Naive B cell (primary cell): ENCODE measurements at regions not wholly inside any gene's neighbourhood (a gene's known extent, or its start where the extent isn't known, plus 50 kb on each side); places are given as distances from the start of the nearest gene placed in this dataset.

Experiments
- ATAC-seq, 2 donors: fragments of 150-1000 bp; cut with Tn5 transposase; 2 replicates each; pipeline ENCODE4 v1.10.0; 2021; ENCODE audit warnings: low read depth in 2 of 2, mild to moderate bottlenecking in 2 of 2, moderate library complexity in 2 of 2
- DNase-seq: peaks from one replicate; pipeline ENCODE4 v3.0.0; 2022
- H3K27ac Mint-ChIP-seq, 6 donors: one replicate each; pipeline ENCODE4 v1.8.0; 2020 to 2022; ENCODE audit warnings: mild to moderate bottlenecking in 6 of 6, mixed read lengths in 6 of 6, moderate library complexity in 5 of 6, inconsistent platforms in 2 of 6
- H3K27me3 Mint-ChIP-seq, 3 donors: one replicate each; pipeline ENCODE4 v1.8.0; 2021 to 2022; ENCODE audit warnings: mixed read lengths in 3 of 3, mild to moderate bottlenecking in 1 of 3
- H3K36me3 Mint-ChIP-seq, 2 donors: one replicate each; pipeline ENCODE4 v1.8.0; 2020 to 2022; ENCODE audit warnings: mixed read lengths in 2 of 2, inconsistent platforms in 1 of 2, mild to moderate bottlenecking in 1 of 2
- H3K4me1 Mint-ChIP-seq, 3 donors: one replicate each; pipeline ENCODE4 v1.8.0; 2020 to 2022; ENCODE audit warnings: mixed read lengths in 3 of 3, inconsistent platforms in 1 of 3, mild to moderate bottlenecking in 1 of 3, moderate library complexity in 1 of 3
- H3K4me3 Mint-ChIP-seq, 8 donors: one replicate each; pipeline ENCODE4 v1.8.0; 2020 to 2022; ENCODE audit warnings: mild to moderate bottlenecking in 8 of 8, mixed read lengths in 8 of 8, moderate library complexity in 8 of 8, inconsistent platforms in 2 of 8
- H3K9me3 Mint-ChIP-seq, 7 donors: one replicate each; pipeline ENCODE4 v1.8.0; 2020 to 2022; ENCODE audit warnings: mixed read lengths in 7 of 7, mild to moderate bottlenecking in 5 of 7, inconsistent platforms in 2 of 7, moderate library complexity in 1 of 7

DNA sequence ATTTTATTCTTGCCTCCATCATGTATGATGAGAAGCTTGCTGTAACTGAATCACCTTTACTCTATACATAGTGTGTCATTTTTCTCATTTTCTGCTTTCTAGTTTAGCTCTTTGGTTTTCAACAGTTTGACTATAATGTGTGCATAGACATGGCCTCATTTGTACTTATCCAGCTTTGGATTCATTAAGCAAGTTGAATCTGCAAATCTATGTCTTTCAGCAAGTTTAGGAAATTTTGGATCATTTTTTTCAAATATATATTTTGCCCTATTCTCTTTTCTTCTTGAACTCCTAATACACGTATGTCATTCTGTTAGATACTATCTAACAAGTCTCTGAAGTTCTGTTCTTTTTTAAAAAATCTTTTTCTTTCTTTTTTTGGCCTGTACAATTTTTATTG, 57.8 kb downstream of the PRLHR start:
- H3K27ac Mint-ChIP-seq, result no peak overlapping the region
- H3K36me3 Mint-ChIP-seq, result no peaks in the 10 kb centered on the region
- DNase-seq (no peak), ATAC-seq (no peak)
- no peak overlapping the region for H3K4me3 Mint-ChIP-seq
- peaks cover 0 to 3% (median 0%) of the 10 kb centered on the region in 7 donors for H3K9me3 Mint-ChIP-seq
- H3K4me1 Mint-ChIP-seq, result no peaks in the 10 kb centered on the region
- peaks cover 25 to 27% (median 26%) of the 10 kb centered on the region in 3 donors for H3K27me3 Mint-ChIP-seq

DNA sequence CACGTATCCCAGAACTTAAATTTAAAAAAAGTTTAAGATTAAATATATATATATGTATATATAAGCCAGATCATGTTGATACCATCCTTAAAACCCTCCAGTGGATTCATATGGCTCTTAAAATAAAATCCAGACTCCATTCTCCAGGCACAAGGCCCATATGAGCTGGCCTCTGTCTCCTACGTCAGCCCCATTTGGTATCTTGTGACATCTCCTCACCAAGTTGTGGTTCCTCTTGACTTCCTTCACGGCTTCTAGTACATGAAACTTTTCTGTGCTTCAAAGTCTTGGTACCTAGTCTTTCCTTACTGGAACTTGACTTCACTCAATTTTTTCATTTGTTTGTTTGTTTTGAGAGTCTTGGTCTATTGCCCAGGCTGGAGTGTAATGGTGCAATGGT, 61.3 kb downstream of the PRLHR start:
- no peaks in the 10 kb centered on the region for H3K36me3 Mint-ChIP-seq
- peaks cover 10 to 13% (median 12%) of the 10 kb centered on the region in 3 donors for H3K27me3 Mint-ChIP-seq
- no peak overlapping the region for H3K4me3 Mint-ChIP-seq
- no peak overlapping the region for H3K27ac Mint-ChIP-seq
- no peak for ATAC-seq
- H3K9me3 Mint-ChIP-seq, result peaks cover 0 to 3% (median 0%) of the 10 kb centered on the region in 7 donors
- no peaks in the 10 kb centered on the region for H3K4me1 Mint-ChIP-seq
- no peak for DNase-seq

DNA sequence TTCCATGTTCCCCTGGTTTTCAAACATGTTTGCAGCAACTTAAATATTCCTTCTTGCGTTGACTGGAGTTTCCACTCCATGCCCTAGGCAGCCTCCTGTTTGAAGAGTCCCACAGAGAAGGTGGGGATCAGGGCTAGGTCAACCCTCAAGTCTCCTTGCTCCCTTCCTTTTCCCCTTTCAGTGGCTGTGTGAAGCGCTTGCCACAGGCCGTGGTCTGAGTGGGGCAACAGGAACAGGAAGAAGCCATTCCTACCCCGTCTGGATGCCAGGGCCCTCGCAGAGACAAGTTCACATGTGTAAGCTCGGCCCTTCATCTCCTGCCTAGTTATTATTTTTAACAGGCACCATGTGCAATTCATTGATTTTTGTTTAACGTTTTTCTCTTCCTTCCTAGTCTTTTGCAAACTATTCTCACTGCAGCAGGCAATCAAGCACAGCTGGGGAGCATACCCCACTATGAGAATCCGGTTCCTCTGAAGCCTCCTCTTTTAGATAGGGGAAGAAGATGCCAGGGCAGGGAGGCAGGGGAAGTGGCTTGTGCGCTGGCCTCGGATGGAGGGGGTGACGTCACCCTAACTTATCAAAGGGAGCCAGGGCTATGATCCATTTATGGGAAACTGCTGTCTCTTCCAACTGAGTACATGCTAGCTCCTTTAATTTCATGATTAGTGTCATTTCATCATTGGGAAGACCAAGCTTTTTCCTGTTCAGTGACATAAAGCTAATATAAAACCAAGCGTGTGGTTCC, 64.2 kb downstream of the PRLHR start:
- peaks cover 6 to 19% (median 17%) of the 10 kb centered on the region in 3 donors for H3K27me3 Mint-ChIP-seq
- peak overlapping the region in 1 of 6 donors; percentile 84 for H3K27ac Mint-ChIP-seq
- ATAC-seq, result no peak
- no peaks in the 10 kb centered on the region for H3K36me3 Mint-ChIP-seq
- H3K9me3 Mint-ChIP-seq, result peaks cover 0 to 1% (median 0%) of the 10 kb centered on the region in 7 donors
- no peaks in the 10 kb centered on the region for H3K4me1 Mint-ChIP-seq
- no peak for DNase-seq
- H3K4me3 Mint-ChIP-seq, result no peak overlapping the region

DNA sequence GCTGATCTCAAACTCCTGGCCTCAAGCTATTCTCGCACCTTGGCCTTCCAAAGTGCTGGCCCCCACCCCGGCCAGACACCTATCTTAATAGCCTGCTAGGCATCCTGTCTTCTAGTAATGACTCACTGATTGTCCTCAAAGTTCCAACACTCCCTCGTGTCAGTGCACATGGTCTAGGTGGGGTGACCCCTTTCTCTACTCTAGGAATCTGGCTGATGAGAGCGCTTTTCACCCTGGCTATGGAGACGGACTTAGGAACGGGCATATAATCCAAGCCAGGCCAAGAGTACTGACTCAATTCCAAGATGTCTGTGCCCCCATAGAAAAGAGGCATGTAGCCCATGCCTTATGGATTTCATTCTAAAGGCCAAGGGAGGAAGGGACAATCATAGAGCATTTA, 67.0 kb downstream of the PRLHR start:
- Mint-ChIP-seq H3K27me3 (peaks cover 14 to 19% (median 19%) of the 10 kb centered on the region in 3 donors), H3K36me3 (no peaks in the 10 kb centered on the region), H3K9me3 (peaks cover 0 to 9% (median 0%) of the 10 kb centered on the region in 7 donors), H3K4me1 (no peaks in the 10 kb centered on the region), H3K4me3 (no peak overlapping the region), H3K27ac (no peak overlapping the region)
- ATAC-seq (no peak), DNase-seq (no peak)

DNA sequence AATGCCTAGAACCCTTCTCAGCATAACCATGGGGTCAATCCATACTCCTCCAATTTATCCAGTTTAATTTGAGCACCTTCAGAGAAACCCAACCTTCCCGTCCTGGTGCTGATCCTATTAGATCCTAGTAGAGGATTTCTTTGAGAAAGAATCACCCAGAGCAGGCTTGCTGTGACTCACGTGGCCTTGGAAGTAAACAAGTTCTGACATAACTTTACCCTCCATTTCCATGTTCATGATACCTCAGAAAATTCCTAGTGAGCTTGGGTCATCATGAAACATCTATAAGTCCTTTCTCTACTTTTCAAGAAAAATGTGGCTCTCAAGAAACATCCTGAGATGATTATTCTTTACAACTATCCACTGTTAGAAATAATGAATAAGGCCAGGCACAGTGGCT, 71.7 kb downstream of the PRLHR start:
- ATAC-seq (no peak), DNase-seq (no peak)
- H3K27me3 Mint-ChIP-seq, result peaks cover 8 to 26% (median 25%) of the 10 kb centered on the region in 3 donors
- no peaks in the 10 kb centered on the region for H3K4me1 Mint-ChIP-seq
- H3K9me3 Mint-ChIP-seq, result peaks cover 0 to 9% (median 2%) of the 10 kb centered on the region in 7 donors
- H3K27ac Mint-ChIP-seq, result no peak overlapping the region
- H3K36me3 Mint-ChIP-seq, result no peaks in the 10 kb centered on the region
- H3K4me3 Mint-ChIP-seq, result no peak overlapping the region

DNA sequence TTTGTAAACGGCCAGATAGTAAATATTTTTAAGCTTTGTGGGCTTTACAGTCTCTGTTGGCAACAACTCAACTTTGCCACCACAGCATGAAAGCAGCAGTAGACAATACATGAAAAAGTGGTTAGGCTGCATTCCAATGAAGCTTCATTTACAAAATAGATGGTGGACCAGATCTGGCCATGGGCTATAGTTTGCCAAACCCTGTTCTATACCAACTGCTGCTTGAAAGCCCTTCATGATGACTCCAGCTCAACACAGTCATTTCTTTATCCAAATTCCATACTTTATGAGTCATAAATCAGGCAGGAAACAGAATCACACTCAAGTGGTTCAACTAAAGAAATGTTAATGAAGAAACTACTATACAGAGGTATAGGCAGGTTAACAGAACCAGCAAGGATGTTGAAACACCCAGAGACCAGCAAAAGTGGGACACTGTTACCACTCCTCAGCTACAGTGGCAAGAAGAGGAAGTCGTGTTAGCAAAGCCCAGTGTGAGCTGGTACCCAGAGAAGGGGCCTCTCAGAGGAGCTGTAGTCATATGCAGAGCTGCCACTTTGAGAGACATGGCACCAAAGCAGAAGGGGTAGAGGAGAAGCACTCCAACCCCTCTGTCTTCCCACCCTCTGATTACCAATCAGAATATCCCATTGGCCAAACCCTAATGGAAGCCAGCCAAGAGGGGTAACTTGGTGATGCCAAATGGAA, 72.5 kb downstream of the PRLHR start:
- H3K4me3 Mint-ChIP-seq, result no peak overlapping the region
- DNase-seq (no peak), ATAC-seq (no peak)
- no peak overlapping the region for H3K27ac Mint-ChIP-seq
- H3K4me1 Mint-ChIP-seq, result no peaks in the 10 kb centered on the region
- H3K9me3 Mint-ChIP-seq, result peaks cover 4 to 15% (median 8%) of the 10 kb centered on the region in 7 donors
- H3K27me3 Mint-ChIP-seq, result peaks cover 8 to 21% (median 17%) of the 10 kb centered on the region in 3 donors
- H3K36me3 Mint-ChIP-seq, result no peaks in the 10 kb centered on the region

DNA sequence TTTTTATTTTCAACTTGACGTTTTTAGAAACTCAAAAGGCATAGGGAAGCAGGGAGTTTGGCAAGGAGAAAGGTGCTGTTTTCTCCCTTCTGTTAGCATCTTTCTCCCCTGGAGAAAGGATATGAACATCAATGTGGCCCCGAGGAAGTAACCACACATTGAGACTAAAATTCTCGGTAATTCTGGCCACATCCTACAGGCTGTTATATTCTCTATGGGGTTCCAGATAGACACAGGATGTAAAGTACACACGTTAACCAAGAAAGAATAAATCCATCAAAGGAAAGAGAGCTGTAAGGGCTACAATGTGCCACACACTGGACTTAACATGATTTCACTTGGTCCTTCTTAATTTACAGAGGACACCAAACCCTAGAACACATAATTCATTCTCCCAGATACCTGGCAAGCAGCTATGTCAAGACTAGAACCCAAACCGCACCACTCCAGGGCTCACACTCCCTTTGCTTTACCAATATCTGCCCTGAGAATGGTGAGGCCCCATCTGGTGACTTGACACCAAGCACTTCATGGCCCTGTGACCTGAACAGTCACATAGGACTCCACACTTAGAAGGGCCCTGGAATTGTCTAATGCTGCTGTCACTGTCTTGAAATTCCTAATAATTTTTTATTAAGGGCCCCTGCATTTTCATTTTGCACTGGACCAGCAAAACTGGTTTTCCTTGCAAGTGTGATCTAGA, 73.9 kb downstream of the PRLHR start:
- Mint-ChIP-seq H3K27me3 (peaks cover 8 to 18% (median 13%) of the 10 kb centered on the region in 3 donors), H3K27ac (no peak overlapping the region), H3K9me3 (peaks cover 5 to 28% (median 8%) of the 10 kb centered on the region in 7 donors), H3K36me3 (no peaks in the 10 kb centered on the region), H3K4me1 (no peaks in the 10 kb centered on the region), H3K4me3 (no peak overlapping the region)
- DNase-seq (no peak), ATAC-seq (no peak)

DNA sequence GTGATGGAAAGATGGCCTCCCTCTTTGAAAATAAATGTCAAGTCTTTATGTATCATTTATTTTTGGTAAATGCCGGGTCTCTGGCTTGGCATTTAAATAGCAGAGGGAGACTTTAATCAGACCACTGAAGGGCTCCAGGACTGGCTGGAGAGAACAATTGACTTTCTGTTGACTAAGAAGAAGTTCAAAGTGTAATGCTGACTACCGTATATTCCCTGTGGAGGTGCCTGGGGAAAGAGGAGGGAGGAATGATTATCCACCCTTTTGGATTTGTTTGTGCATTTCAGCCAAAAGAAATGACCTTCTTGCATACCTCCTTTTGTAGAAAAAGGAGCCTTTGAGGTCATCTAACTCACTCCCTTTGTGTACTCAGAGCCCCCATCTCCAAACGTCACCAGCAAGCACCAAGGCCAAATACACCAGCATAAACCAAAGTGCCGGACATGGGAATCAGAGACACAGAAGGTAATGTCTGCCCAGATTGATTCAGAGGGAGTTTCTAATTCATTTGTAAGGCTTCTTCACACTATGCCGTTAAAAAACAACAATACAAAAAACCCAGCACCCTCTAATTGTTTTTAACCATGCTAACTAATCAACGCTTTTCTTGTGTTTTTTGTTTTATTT, 75.2 kb downstream of the PRLHR start:
- no peak overlapping the region for H3K4me3 Mint-ChIP-seq
- H3K27me3 Mint-ChIP-seq, result peaks cover 12 to 21% (median 18%) of the 10 kb centered on the region in 3 donors
- H3K9me3 Mint-ChIP-seq, result peaks cover 6 to 32% (median 9%) of the 10 kb centered on the region in 7 donors
- no peak overlapping the region for H3K27ac Mint-ChIP-seq
- H3K4me1 Mint-ChIP-seq, result no peaks in the 10 kb centered on the region
- ATAC-seq (no peak), DNase-seq (no peak)
- H3K36me3 Mint-ChIP-seq, result peaks cover 0 to 8% of the 10 kb centered on the region in 2 donors

DNA sequence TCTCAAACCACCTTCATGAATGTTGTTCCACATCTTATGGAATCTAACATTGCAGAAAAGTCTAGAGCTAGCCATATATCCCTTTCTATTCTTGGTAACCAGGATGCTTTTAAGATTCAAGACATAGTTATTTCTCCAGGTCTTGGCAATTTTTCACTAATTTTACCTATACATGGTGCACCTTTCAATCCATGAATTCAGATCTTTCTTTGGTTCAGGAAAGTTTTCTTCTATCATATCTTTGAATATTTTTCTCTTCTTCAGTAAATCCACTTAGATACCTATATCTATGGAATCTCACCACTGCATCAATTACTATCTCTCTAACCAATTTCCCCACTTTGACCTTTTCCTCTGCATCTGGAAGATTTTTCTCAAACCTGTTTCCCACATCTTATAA, 77.4 kb downstream of the PRLHR start:
- no peak for DNase-seq
- H3K27ac Mint-ChIP-seq, result no peak overlapping the region
- H3K4me1 Mint-ChIP-seq, result no peaks in the 10 kb centered on the region
- no peak overlapping the region for H3K4me3 Mint-ChIP-seq
- peaks cover 13 to 21% (median 15%) of the 10 kb centered on the region in 3 donors for H3K27me3 Mint-ChIP-seq
- peaks cover 0 to 9% of the 10 kb centered on the region in 2 donors for H3K36me3 Mint-ChIP-seq
- peaks cover 6 to 32% (median 9%) of the 10 kb centered on the region in 7 donors for H3K9me3 Mint-ChIP-seq
- no peak for ATAC-seq

DNA sequence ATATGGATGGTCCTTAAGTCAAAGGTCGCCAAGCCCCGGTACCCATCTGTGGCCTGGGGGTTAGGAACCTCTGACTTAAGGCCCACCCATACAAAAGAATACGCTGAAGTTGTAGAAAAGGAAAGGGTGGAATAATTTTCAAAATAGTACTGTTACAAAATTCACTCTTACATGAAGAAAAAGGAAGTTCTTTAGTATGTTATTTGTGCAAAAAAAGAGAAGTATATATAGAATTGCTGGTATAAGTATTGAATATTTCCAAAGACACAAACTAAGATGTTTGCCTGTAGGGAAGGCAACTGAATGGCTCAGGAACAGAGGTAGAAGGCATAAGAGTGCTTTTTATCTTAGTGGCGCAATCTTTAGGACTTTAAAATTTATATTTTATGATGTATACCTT, 78.7 kb downstream of the PRLHR start:
- H3K36me3 Mint-ChIP-seq, result peaks cover 0 to 9% of the 10 kb centered on the region in 2 donors
- H3K27me3 Mint-ChIP-seq, result peaks cover 13 to 17% (median 15%) of the 10 kb centered on the region in 3 donors

DNA sequence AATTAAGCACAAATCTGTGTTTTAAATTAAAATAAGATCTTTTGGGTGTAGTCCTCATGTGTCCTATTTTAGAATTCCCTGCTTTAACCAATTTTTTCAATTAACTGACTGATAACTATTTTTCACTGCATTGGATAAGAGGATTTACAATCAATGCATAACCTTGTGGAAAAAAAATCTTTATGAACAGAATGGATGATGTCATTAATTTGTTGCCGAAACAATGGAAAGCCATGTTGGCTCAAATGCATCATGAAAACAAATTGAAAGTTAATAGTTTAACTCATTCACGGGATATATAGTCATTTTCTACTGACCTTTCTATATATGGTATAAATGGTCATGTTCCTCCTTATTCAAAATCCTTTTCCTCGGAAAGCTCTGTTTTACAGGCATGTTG, 82.3 kb downstream of the PRLHR start:
- Mint-ChIP-seq H3K36me3 (peaks cover 0 to 9% of the 10 kb centered on the region in 2 donors), H3K27me3 (peaks cover 5 to 26% (median 18%) of the 10 kb centered on the region in 3 donors), H3K9me3 (peaks cover 3 to 19% (median 5%) of the 10 kb centered on the region in 7 donors), H3K4me1 (no peaks in the 10 kb centered on the region), H3K4me3 (no peak overlapping the region), H3K27ac (no peak overlapping the region)
- DNase-seq, result no peak
- ATAC-seq, result no peak

More for the DNA sequence above, 78.7 kb downstream of the PRLHR start:
- Mint-ChIP-seq H3K4me3 (no peak overlapping the region), H3K27ac (no peak overlapping the region), H3K9me3 (peaks cover 6 to 32% (median 9%) of the 10 kb centered on the region in 7 donors), H3K4me1 (no peaks in the 10 kb centered on the region)
- ATAC-seq (no peak), DNase-seq (no peak)

DNA sequence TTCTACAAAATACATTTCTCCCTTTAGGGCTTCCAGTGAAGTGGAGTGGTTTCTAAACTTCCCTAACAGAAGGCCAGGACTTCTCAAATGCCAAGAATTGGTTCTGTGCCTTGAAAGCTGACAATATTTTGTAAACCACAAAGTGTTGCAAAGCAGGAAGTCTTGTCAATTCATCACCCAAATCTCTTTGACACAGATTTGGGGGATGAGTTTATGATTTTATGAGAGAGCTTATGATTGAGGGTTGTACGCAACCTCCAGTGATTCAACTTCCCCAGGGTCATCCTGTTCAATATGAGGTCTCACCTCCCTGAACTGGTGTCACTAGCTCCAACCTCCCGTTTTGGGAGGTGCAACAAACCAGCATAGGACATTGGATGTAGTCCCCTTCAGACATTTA, 83.7 kb downstream of the PRLHR start:
- no peak for DNase-seq
- peaks cover 0 to 26% (median 18%) of the 10 kb centered on the region in 3 donors for H3K27me3 Mint-ChIP-seq
- H3K4me3 Mint-ChIP-seq, result no peak overlapping the region
- H3K27ac Mint-ChIP-seq, result no peak overlapping the region
- peaks cover 0 to 9% of the 10 kb centered on the region in 2 donors for H3K36me3 Mint-ChIP-seq
- ATAC-seq, result no peak
- H3K9me3 Mint-ChIP-seq, result peaks cover 0 to 7% (median 2%) of the 10 kb centered on the region in 7 donors
- H3K4me1 Mint-ChIP-seq, result no peaks in the 10 kb centered on the region

DNA sequence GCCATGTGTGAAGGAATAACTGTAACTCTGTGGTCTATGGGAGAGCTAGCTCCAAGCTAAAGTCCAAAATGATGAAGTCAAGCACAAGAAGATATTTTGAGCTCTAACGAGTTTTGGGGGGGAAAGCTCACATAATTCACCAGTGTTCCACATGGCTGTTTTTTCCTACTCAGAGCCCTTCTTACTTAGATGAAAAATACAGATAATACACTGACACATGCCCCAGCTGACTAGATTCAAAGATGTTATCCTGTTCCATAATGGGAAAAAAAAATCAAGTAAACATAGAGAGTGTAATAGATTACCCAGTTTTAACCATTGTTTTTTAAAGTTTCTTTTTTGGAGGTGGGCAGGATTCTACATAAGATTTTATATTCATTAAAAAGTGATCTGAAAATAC, 86.6 kb downstream of the PRLHR start:
- H3K27ac Mint-ChIP-seq, result no peak overlapping the region
- H3K9me3 Mint-ChIP-seq, result peaks cover 0 to 4% (median 0%) of the 10 kb centered on the region in 7 donors
- H3K27me3 Mint-ChIP-seq, result peaks cover 0 to 13% (median 13%) of the 10 kb centered on the region in 3 donors
- no peak for DNase-seq
- no peak for ATAC-seq
- H3K4me1 Mint-ChIP-seq, result peaks cover 0 to 5% (median 0%) of the 10 kb centered on the region in 3 donors
- H3K4me3 Mint-ChIP-seq, result no peak overlapping the region
- H3K36me3 Mint-ChIP-seq, result no peaks in the 10 kb centered on the region
